SKM-1 treated with dmso at 0.1 percent for 144 hours (cell line): ENCODE measurements at regions not wholly inside any gene's neighbourhood (a gene's known extent, or its start where the extent isn't known, plus 50 kb on each side); places are given as distances from the start of the nearest gene placed in this dataset.

Experiments
- DNase-seq: peaks from one replicate; lab custom pipeline; 2025; ENCODE audit not compliant: unreplicated experiment; lab: John Stamatoyannopoulos, UW

GRCh38 chr22:22417495-22418162 lies 90.9 kb downstream of the ZNF280B start:
- DNase-seq: no peak

- DNase-seq: no peak
These were observed 90.4 kb downstream of the ZNF280B start for GRCh38 chr22:22418163-22418549.

- no peak for DNase-seq
These were observed 89.6 kb downstream of the ZNF280B start for GRCh38 chr22:22418957-22419356.

- DNase-seq: no peak
These were observed 88.0 kb downstream of the ZNF280B start for GRCh38 chr22:22420580-22420979.

- no peak for DNase-seq
These were observed 87.2 kb downstream of the ZNF280B start for GRCh38 chr22:22421392-22421791.

GRCh38 chr22:22422629-22423112 lies 85.9 kb downstream of the ZNF280B start:
- DNase-seq: peak; percentile 69

GRCh38 chr22:22423681-22424080 lies 84.9 kb downstream of the ZNF280B start:
- no peak for DNase-seq

GRCh38 chr22:22424210-22424800 lies 84.2 kb downstream of the ZNF280B start:
- no peak for DNase-seq

- no peak for DNase-seq
These were observed 83.6 kb downstream of the ZNF280B start for GRCh38 chr22:22424956-22425355.

- no peak for DNase-seq
These were observed 83.2 kb downstream of the ZNF280B start for GRCh38 chr22:22425356-22425755.

- no peak for DNase-seq
These were observed 82.5 kb downstream of the ZNF280B start for GRCh38 chr22:22425783-22426624.

- no peak for DNase-seq
These were observed 80.9 kb downstream of the ZNF280B start for GRCh38 chr22:22427542-22428065.

GRCh38 chr22:22428222-22429098 lies 80.1 kb downstream of the ZNF280B start:
- no peak for DNase-seq

GRCh38 chr22:22429369-22430108 lies 79.0 kb downstream of the ZNF280B start:
- DNase-seq: no peak

GRCh38 chr22:22430111-22430820 lies 78.3 kb downstream of the ZNF280B start:
- DNase-seq: no peak

GRCh38 chr22:22431271-22432220 lies 77.0 kb downstream of the ZNF280B start:
- peak; percentile 59 for DNase-seq

- no peak for DNase-seq
These were observed 76.1 kb downstream of the ZNF280B start for GRCh38 chr22:22432479-22432878.

- no peak for DNase-seq
These were observed 75.6 kb downstream of the ZNF280B start for GRCh38 chr22:22432937-22433336.
